ENCODE measurements at regions not wholly inside any gene's neighbourhood (a gene's known extent, or its start where the extent isn't known, plus 50 kb on each side); places are given as distances from the start of the nearest gene placed in this dataset.

- no peak for DNase-seq (ENCODE audit: low spot score)
Measured at GRCh38 chr14:100439781-100440180, 116.6 kb downstream of the SLC25A47 start.

- peak; percentile 78 for DNase-seq (ENCODE audit: low spot score)
Measured at GRCh38 chr14:100440207-100440631, 117.1 kb downstream of the SLC25A47 start.

GRCh38 chr14:100440758-100441203, 117.6 kb downstream of the SLC25A47 start:
- DNase-seq (ENCODE audit: low spot score), result no peak

- no peak for DNase-seq (ENCODE audit: low spot score)
Measured at GRCh38 chr14:100441271-100441947, 118.3 kb downstream of the SLC25A47 start.

- no peak for DNase-seq (ENCODE audit: low spot score)
Measured at GRCh38 chr14:100442036-100442435, 118.9 kb downstream of the SLC25A47 start.

GRCh38 chr14:100442498-100443490, 119.7 kb downstream of the SLC25A47 start:
- no peak for DNase-seq (ENCODE audit: low spot score)

- DNase-seq (ENCODE audit: low spot score), result peak; percentile 76
Measured at GRCh38 chr14:100443603-100444002, 120.5 kb downstream of the SLC25A47 start.

GRCh38 chr14:100445436-100446088, 122.4 kb downstream of the SLC25A47 start:
- no peak for DNase-seq (ENCODE audit: low spot score)

GRCh38 chr14:100446572-100446971, 123.4 kb downstream of the SLC25A47 start:
- DNase-seq (ENCODE audit: low spot score), result no peak

- DNase-seq (ENCODE audit: low spot score), result no peak
Measured at GRCh38 chr14:100448376-100448775, 125.2 kb downstream of the SLC25A47 start.

GRCh38 chr14:100449225-100449987, 126.3 kb downstream of the SLC25A47 start:
- no peak for DNase-seq (ENCODE audit: low spot score)

GRCh38 chr14:100450049-100450448, 126.9 kb downstream of the SLC25A47 start:
- no peak for DNase-seq (ENCODE audit: low spot score)

GRCh38 chr14:100450736-100451135, 127.6 kb downstream of the SLC25A47 start:
- no peak for DNase-seq (ENCODE audit: low spot score)

GRCh38 chr14:100451264-100451663, 128.1 kb downstream of the SLC25A47 start:
- DNase-seq (ENCODE audit: low spot score), result no peak

- no peak for DNase-seq (ENCODE audit: low spot score)
Measured at GRCh38 chr14:100453930-100454329, 130.8 kb downstream of the SLC25A47 start.

- no peak for DNase-seq (ENCODE audit: low spot score)
Measured at GRCh38 chr14:100454437-100454836, 131.3 kb downstream of the SLC25A47 start.

GRCh38 chr14:100463937-100464336, 123.3 kb downstream of the BEGAIN start:
- DNase-seq (ENCODE audit: low spot score), result no peak

GRCh38 chr14:100466111-100466856, 120.9 kb downstream of the BEGAIN start:
- no peak for DNase-seq (ENCODE audit: low spot score)

GRCh38 chr14:100467046-100467750, 120.0 kb downstream of the BEGAIN start:
- no peak for DNase-seq (ENCODE audit: low spot score)

GRCh38 chr14:100467939-100468338, 119.3 kb downstream of the BEGAIN start:
- DNase-seq (ENCODE audit: low spot score), result no peak

All from AG20443 (cell line).